Suppressor macrophage treated with lipopolysaccharide for 1 hour (primary cell): ENCODE measurements at regions not wholly inside any gene's neighbourhood (a gene's known extent, or its start where the extent isn't known, plus 50 kb on each side); places are given as distances from the start of the nearest gene placed in this dataset.

Source experiments
- DNase-seq, 3 donors: peaks; one replicate each; pipeline ENCODE4 v3.0.0-alpha.2; 2020 to 2022

DNA sequence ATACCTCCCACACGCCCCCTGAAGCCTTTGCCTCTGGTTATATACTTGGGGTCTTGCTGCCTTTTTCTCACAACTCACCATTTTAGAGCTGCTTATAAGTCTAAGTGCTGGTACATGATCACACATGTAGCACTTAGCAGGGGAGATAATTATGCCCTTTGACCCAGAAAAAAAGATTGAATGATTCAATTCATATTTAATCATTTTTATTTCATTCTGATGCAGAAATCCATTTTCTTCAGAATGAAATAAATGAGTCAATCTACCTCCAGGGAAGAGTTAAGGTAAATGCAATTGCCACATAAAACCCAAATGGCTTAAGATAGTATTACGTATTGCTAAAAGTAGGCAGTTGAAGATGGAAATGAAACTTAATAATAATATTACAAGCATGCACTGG lies 414.6 kb upstream of the PRICKLE1 start:
- DNase-seq = no peak

- no peak for DNase-seq
Measured at GRCh38 chr12:42996869-42997431, 407.4 kb upstream of the PRICKLE1 start.

DNA sequence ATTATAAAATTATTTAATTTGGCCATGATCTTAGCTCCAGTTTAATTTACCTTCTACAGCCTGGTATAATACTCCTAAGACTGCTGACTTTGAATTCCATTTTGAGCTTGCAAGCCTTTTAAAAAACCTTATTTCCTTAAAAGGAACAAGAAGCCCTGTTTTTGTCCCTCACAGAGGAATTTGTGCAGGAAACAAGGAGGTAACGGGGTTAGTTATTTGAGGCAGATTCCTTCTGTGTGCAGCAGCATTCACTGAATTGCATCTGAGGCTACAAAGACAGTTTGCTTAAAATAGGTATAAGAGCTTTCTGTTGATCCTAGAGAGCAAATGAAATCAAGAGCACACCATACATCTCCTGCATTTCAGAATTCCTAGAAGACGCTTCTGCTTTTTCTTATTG lies 403.3 kb upstream of the PRICKLE1 start:
- no peak for DNase-seq

DNA sequence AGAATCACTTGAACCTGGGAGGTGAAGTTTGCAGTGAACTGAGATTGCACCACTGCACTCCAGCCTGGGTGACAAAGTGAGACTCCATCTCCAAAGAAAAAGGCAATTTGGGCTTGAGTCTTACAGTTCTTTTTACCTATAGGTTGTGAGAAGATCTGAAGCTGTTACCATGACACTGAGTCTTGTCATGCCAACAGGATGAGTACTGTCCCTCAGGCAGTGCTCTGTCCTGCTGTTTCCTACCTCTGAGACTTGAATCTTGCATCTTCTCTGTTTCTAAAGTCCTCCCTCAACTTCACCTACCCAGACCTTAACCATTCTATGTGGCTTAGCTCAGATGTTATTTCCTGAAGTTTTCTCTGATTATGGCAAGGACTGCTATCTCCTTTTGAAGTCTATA lies 400.8 kb upstream of the PRICKLE1 start:
- DNase-seq = no peak

DNA sequence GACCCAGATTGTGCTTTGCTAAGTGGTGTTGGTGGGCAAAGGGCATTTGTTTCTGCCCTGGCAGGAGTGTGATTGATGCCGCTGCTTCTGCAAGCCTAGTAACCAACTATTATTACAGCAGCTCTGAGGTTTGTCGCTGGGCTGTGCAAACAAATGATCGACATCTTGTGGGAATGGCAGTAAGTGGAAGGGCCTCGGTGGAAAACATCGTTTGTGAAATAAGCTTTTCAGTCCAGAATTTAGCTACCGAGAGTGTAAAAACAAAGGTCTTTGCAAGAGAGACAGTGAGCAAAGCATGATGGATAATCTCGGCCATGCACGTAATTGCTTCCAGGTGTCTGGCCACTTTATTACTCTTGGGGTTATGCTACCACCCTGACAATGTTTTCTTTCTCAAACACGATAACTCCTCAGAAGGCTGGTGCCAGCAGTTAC lies 397.7 kb upstream of the PRICKLE1 start:
- no peak for DNase-seq

GRCh38 chr12:42985506-42985905 lies 396.0 kb upstream of the PRICKLE1 start:
- DNase-seq = no peak

GRCh38 chr12:42982828-42983227 lies 393.3 kb upstream of the PRICKLE1 start:
- DNase-seq = no peak

GRCh38 chr12:42981379-42981778 lies 391.8 kb upstream of the PRICKLE1 start:
- DNase-seq = no peak

DNA sequence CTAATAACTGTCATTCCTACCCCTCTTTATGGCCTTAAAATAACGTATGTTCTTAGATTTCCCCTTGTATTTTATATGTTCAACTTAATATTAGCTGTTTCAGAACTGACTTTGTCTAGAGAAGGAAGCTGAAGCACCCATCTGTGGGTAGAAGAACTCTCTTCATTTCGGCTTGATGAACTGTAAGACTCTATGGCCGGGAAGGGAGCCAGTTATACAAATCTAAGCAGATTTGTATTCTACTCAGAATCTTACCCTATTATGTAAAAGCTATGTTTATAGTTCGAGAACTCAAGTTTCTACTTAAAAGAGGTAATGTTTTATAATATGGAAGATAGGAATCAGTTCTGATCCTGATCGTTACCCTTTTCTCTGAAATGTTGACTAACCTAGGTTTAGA lies 390.9 kb upstream of the PRICKLE1 start:
- no peak for DNase-seq

DNA sequence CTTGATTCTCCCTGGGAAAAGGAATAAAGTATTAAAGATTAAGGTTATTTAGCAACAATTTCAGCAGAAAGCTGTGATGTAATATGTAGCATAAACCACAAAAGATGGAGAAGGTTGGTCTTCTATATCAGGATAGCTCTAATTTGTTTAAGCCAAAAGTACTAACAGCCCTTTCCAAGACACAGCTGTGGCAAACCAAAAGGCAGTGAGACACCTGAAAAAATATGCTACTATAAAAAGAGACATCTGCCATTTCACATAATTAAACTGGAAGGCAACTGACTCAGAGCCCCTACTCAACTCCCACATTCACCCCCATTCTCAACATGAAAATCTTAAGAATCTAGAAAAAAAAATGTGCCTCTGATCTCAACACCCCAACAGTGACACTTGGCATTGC lies 390.2 kb upstream of the PRICKLE1 start:
- no peak for DNase-seq

DNA sequence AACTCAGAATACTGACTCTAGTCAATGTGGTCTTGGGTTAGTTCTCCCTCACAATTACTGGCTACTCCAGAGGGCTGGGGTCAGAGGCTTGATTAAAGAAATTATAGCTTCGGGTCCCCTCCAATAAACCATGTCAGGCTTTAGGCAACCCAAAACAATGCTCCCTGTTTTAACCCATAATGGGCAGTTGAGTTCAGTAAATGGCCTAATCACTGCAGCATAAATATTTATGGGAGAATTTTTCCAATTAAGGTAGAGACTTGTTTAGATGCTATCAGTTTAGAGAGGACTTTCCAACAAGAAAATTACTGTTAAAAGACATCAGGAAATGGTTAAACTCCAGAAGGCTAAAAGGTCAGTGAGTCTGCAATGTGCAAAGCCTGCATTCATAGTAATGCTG lies 389.2 kb upstream of the PRICKLE1 start:
- DNase-seq = no peak

- no peak for DNase-seq
Measured at GRCh38 chr12:42977451-42978230, 388.1 kb upstream of the PRICKLE1 start.

GRCh38 chr12:42976620-42977019 lies 387.1 kb upstream of the PRICKLE1 start:
- DNase-seq = no peak

- DNase-seq = no peak
Measured at GRCh38 chr12:42976122-42976521, 386.6 kb upstream of the PRICKLE1 start.

- DNase-seq = no peak
Measured at GRCh38 chr12:42969355-42969754, 379.8 kb upstream of the PRICKLE1 start.

GRCh38 chr12:42968426-42968825 lies 378.9 kb upstream of the PRICKLE1 start:
- DNase-seq = no peak

DNA sequence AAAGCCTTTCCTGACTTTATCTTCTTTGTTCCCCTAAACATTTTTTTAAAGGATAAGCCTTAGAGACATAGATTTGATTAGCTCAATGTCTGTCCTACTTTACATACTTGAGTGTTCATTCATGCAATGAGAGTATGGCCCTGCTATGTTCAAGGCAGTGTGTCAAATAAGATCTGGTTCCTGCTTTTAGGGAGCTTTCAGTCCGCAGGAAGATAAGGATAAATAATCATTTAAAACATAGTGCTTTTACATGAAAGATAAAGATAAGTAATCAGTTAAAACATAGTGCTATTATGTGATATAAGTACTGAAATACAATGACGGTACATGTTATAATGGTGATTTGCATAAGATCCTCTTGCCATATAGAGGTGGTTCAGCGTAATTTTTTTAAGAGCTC lies 378.3 kb upstream of the PRICKLE1 start:
- DNase-seq = no peak

DNA sequence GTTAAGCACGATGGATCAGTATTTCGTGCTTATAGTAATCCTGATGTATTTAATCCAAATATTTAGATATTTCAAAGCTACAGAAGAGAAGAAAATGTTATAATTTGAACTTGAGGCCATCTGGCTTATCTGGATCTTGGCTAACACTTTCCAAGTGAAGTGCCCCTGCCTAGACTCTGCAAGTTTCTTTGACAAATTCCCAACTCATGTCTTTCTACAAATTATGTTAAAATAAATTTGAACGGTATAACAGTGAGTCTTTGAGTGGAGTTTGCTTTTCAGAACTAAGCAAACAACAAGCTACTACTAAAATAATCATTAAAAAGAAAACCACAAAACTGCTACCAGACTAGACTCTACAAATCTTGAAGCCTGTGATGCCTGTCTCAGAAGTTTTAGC lies 374.4 kb upstream of the PRICKLE1 start:
- no peak for DNase-seq

DNA sequence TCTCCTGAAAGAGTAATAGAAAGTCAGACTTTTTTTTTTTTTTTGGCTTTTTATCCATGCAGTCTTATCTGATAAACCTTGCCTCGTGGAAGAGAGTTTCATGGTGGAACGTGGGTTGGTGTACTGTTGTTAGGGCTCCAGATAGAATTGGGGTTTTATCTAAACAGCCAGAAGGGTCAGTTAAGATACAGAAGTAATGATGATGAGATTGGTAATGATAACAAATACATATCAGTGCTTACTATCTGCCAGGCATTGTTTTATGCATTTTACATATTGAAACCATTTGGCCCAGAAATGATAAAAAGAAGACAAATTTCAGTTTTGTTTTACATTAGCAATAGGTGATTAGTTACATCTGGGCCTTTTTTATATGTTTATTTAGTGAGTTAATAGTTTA lies 372.8 kb upstream of the PRICKLE1 start:
- DNase-seq = no peak

GRCh38 chr12:42961395-42961794 lies 371.8 kb upstream of the PRICKLE1 start:
- DNase-seq = no peak

DNA sequence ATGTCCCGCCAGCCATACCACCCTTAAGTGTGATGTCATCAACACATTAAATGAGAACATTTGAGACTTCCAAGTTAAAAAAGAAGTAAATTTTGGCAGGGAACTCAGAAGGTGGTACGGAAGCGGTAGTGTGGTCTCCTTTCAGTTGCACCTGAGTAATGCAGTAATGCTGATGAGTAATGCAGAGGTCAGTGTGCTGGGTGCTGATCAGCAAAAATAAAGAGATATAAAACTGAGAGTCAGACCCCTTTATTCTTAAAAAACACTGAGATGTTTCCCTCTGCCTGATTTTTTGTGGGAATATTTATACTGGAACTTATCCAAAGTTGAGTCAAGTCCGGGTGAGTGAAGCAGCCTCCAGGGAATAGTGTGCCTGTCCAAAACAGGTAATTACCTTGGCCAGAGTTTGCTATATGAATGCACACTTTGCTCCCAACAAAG lies 370.6 kb upstream of the PRICKLE1 start:
- DNase-seq = no peak

DNA sequence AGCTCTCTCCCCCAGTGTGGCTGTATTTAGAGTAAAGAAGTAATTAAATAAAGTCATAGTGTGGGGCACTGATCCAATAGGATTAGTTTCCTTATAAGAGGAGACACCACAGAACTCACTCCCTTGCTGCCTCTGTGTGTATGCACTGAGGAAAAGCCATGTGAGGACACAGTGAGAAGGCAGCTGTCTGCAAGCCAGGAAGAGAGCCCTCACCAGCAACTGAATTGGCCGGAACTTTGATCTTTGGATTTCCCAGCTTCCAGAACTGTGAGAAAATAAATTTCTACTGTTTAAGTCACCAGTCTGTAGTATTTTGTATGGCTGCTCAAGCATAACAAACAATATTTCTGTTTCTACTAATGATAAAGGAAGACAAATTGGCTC lies 368.7 kb upstream of the PRICKLE1 start:
- no peak for DNase-seq

DNA sequence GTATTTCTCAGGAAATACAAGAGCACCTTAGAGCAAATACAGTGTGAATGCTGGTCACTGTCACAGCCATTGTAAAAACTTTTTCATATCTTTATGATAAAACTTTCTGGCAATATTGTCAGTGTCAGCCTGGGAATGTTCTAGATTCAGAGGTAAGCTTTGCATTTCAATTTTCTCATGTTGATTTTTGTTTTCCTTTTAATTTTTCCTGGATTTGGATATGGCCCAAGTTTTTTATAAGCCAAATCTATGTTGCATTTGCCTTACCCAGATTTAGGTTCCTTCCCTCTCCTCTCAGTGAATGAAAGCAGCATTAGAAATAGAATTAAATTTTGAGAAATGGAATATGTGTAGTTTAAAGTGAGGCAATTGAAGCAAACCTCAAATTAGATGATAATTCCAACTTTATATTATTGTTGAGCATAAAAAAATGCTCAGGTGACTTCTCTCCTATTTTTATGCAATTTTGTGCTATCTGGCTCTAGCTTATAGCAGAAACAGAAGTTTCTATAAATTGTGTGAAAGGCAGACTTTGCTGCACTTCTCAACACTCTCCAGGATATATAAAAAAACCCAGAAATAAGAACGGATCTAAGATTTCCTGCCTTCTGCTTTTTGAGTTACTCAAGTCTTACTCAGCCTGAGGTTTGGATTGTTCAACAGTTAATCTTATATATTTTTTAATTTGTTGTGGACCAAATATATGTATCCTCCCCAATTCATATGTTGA lies 368.2 kb upstream of the PRICKLE1 start:
- no peak for DNase-seq

DNA sequence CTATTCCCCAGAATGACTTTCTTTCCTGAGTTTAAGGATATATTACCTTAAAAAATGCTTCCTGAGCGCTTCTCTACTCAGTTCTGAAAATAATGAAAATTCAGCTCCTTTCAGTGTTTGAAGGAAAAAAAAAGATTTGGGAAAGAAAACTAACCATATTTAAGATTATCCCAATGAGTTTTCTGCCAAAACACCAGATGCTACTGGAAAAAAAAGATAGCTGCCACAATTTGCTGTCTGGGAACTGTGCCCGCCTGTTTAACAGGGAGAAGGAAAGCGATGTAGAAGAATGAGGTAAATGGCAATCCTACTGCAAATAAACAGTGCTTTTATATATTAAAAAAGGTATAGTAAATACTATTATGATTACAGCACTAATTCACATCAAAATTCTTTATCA lies 367.6 kb upstream of the PRICKLE1 start:
- DNase-seq = no peak
